HCT116 (cell line): ENCODE measurements at regions not wholly inside any gene's neighbourhood (a gene's known extent, or its start where the extent isn't known, plus 50 kb on each side); places are given as distances from the start of the nearest gene placed in this dataset.

ENCODE experiments used
- ATAC-seq: fragments of 200-7000 bp; cut with Tn5 transposase; 2 replicates; pipeline ENCODE4 v1.9.1; 2020; ENCODE audit warnings: mild to moderate bottlenecking, moderate library complexity
- BruUV-seq: library from RNA; stranded (reverse); fragments of 400-500 nt; replicated peaks from 2 replicates; lab custom pipeline; 2021; lab: Mats Ljungman, UMichigan
- CTCF ChIA-PET: fragments of 300-600 bp; sonication (Branson Sonifier 250); formaldehyde crosslinking; loops from one replicate; lab custom pipeline; 2021; ENCODE audit warnings: antibody characterized with exemption; lab: Charles Lee
- POLR2A ChIA-PET: fragments of 300-600, 350-600 bp; sonication (Branson Sonifier 250); formaldehyde crosslinking; loops from one replicate; lab custom pipeline; 2021; ENCODE audit warnings: antibody characterized with exemption; lab: Charles Lee
- RAD21 ChIA-PET, 2 experiments: fragments of 300-600 bp; sonication (Branson Sonifier 250); formaldehyde crosslinking; loops; one replicate each; lab custom pipeline; 2023; ENCODE audit warnings: low total read pairs in 2 of 2; ENCODE audit not compliant: uncharacterized antibody in 2 of 2, unreplicated experiment in 2 of 2, low non-redundant PET in 1 of 2; lab: Charles Lee
- DNase-seq: peaks from one replicate; pipeline ENCODE4 v3.0.0-alpha.2; 2010; ENCODE audit warnings: low read depth, low spot score
- H2AFZ ChIP-seq: fragments of 200-600 bp; shearing (Covaris generic), sonication (generic); 2 replicates; pipeline ENCODE4 v1.6.1; 2017; ENCODE audit warnings: low read depth, mixed run types, mixed read lengths, antibody characterized with exemption, low read length; ENCODE audit not compliant: poor library complexity, severe bottlenecking
- H3K27ac ChIP-seq: 2 replicates; pipeline ENCODE4 v1.5.1; 2012; ENCODE audit warnings: low read depth, low read length
- H3K27me3 ChIP-seq: fragments of 200-600 bp; sonication (generic); 2 replicates; pipeline ENCODE4 v1.6.1; 2016; ENCODE audit warnings: mixed run types, low read length, mixed read lengths; ENCODE audit not compliant: insufficient read depth
- H3K36me3 ChIP-seq, 2 experiments: fragments of 200-500 bp in 1 of 2; fragments of 200-600 bp in 1 of 2; sonication (Bioruptor generic) in 1 of 2; sonication (generic) in 1 of 2; 2 replicates each; pipeline versions ENCODE4 v1.5.1 to v1.6.1; 2014 to 2016; ENCODE audit warnings: low read length in 2 of 2, inconsistent platforms in 1 of 2, mixed read lengths in 1 of 2, mixed run types in 1 of 2; ENCODE audit not compliant: insufficient read depth in 2 of 2, control insufficient read depth in 1 of 2
- H3K4me1 ChIP-seq, 2 experiments: fragments of 200-600 bp in 1 of 2; sonication (generic) in 1 of 2; 2 replicates each; pipeline versions ENCODE4 v1.5.1 to v1.6.1; 2012 to 2017; ENCODE audit warnings: low read length in 2 of 2, inconsistent platforms in 1 of 2, mild to moderate bottlenecking in 1 of 2, mixed read lengths in 1 of 2, mixed run types in 1 of 2, moderate library complexity in 1 of 2; ENCODE audit not compliant: insufficient read depth in 2 of 2, control insufficient read depth in 1 of 2
- H3K4me2 ChIP-seq: fragments of 200-600 bp; sonication (generic); 2 replicates; pipeline ENCODE4 v1.6.1; 2017; ENCODE audit warnings: mixed run types, low read length, mixed read lengths
- H3K4me3 ChIP-seq, 2 experiments: fragments of 200-600 bp in 1 of 2; sonication (generic) in 1 of 2; replicated peaks in 1 of 2; 2 replicates each; pipeline ENCODE4 v1.5.1; 2011 to 2016; ENCODE audit warnings: low read length in 2 of 2, control low read depth in 1 of 2, low read depth in 1 of 2, mild to moderate bottlenecking in 1 of 2, mixed read lengths in 1 of 2, mixed run types in 1 of 2
- H3K79me2 ChIP-seq: fragments of 200-600 bp; sonication (generic); 2 replicates; pipeline ENCODE4 v1.6.1; 2017; ENCODE audit warnings: mild to moderate bottlenecking, mixed run types, low read length, moderate library complexity, mixed read lengths; ENCODE audit not compliant: insufficient read depth
- H3K9ac ChIP-seq: fragments of 200-600 bp; sonication (generic); 2 replicates; pipeline ENCODE4 v1.6.1; 2016; ENCODE audit warnings: low read length, mixed read lengths
- H3K9me2 ChIP-seq: fragments of 200-600 bp; sonication (generic), shearing (Covaris generic); 2 replicates; pipeline ENCODE4 v1.6.1; 2017; ENCODE audit warnings: mixed run types, mild to moderate bottlenecking, moderate library complexity; ENCODE audit not compliant: insufficient read depth
- H3K9me3 ChIP-seq, 2 experiments: fragments of 200-500 bp in 1 of 2; fragments of 200-600 bp in 1 of 2; sonication (Bioruptor generic) in 1 of 2; sonication (generic) in 1 of 2; 2 replicates each; pipeline ENCODE4 v1.6.1; 2014 to 2017; ENCODE audit warnings: low read length in 2 of 2, mixed read lengths in 2 of 2, inconsistent platforms in 1 of 2, low read depth in 1 of 2, mild to moderate bottlenecking in 1 of 2, mixed run types in 1 of 2, moderate library complexity in 1 of 2; ENCODE audit not compliant: control insufficient read depth in 1 of 2, insufficient read depth in 1 of 2
- H4K20me1 ChIP-seq: fragments of 200-600 bp; sonication (generic), shearing (Covaris generic); 2 replicates; pipeline ENCODE4 v1.6.1; 2017; ENCODE audit warnings: mixed run types, mild to moderate bottlenecking, moderate library complexity; ENCODE audit not compliant: insufficient read depth
- CBX3 ChIP-seq: IDR thresholded peaks from 2 replicates; pipeline ENCODE4 v1.6.1; 2012; ENCODE audit warnings: low read depth
- EGR1 ChIP-seq: IDR thresholded peaks from 2 replicates; pipeline ENCODE4 v1.6.1; 2012; ENCODE audit warnings: low read depth
- ELF1 ChIP-seq: IDR thresholded peaks from 2 replicates; pipeline ENCODE4 v1.6.1; 2012; ENCODE audit warnings: low read depth, borderline replicate concordance
- EZH2 ChIP-seq: fragments of 200-600 bp; sonication (generic); IDR thresholded peaks from 2 replicates; pipeline ENCODE4 v1.6.1; 2017; ENCODE audit warnings: antibody characterized with exemption, mixed run types
- EZH2phosphoT487 ChIP-seq: fragments of 200-600 bp; IDR thresholded peaks from 2 replicates; pipeline ENCODE4 v1.6.1; 2018; ENCODE audit warnings: antibody characterized with exemption, borderline replicate concordance
- FOSL1 ChIP-seq: IDR thresholded peaks from 2 replicates; pipeline ENCODE4 v1.6.1; 2012; ENCODE audit warnings: low read depth
- JUND ChIP-seq: IDR thresholded peaks from 2 replicates; pipeline ENCODE4 v1.6.1; 2012
- POLR2AphosphoS5 ChIP-seq: IDR thresholded peaks from 2 replicates; pipeline ENCODE4 v1.6.1; 2011; ENCODE audit warnings: mild to moderate bottlenecking, low read depth, low read length, moderate library complexity
- RAD21 ChIP-seq: IDR thresholded peaks from 2 replicates; pipeline ENCODE4 v1.6.1; 2012; ENCODE audit warnings: low read depth, mild to moderate bottlenecking
- SIN3A ChIP-seq: IDR thresholded peaks from 2 replicates; pipeline ENCODE4 v1.6.1; 2012; ENCODE audit warnings: low read depth
- SP1 ChIP-seq: IDR thresholded peaks from 2 replicates; pipeline ENCODE4 v1.6.1; 2012; ENCODE audit warnings: low read depth
- SRF ChIP-seq: IDR thresholded peaks from 2 replicates; pipeline ENCODE4 v1.6.1; 2012; ENCODE audit warnings: low read depth
- intact Hi-C: fragments of 100-400 bp; cut with micrococcal nuclease; formaldehyde crosslinking; loops from 2 replicates; pipeline ENCODE4 v1.10.0; 2022
- TF ChIP-seq, protein P1 (sequence below), 3 experiments: fragments of 200-600 bp in 1 of 3; sonication (generic) in 1 of 3; IDR thresholded peaks in 2 of 3; conservative IDR thresholded peaks in 1 of 3; 2 replicates each; pipeline ENCODE4 v1.5.1; 2012 to 2017; ENCODE audit warnings: low read depth in 2 of 3, low read length in 2 of 3, antibody characterized with exemption in 1 of 3, borderline replicate concordance in 1 of 3, control low read depth in 1 of 3, mild to moderate bottlenecking in 1 of 3, mixed read lengths in 1 of 3, mixed run types in 1 of 3, moderate library complexity in 1 of 3; ENCODE audit not compliant: insufficient read depth in 1 of 3
- TF ChIP-seq, protein P2 (sequence below): IDR thresholded peaks from 2 replicates; pipeline ENCODE4 v1.6.1; 2012
- TF ChIP-seq, protein P3 (sequence below): IDR thresholded peaks from 2 replicates; pipeline ENCODE4 v1.6.1; 2012
- TF ChIP-seq, protein P4 (sequence below): IDR thresholded peaks from 2 replicates; pipeline ENCODE4 v1.6.1; 2011; ENCODE audit warnings: mild to moderate bottlenecking, low read length, moderate library complexity; ENCODE audit not compliant: insufficient replicate concordance; ENCODE audit errors: extremely low read depth

DNA sequence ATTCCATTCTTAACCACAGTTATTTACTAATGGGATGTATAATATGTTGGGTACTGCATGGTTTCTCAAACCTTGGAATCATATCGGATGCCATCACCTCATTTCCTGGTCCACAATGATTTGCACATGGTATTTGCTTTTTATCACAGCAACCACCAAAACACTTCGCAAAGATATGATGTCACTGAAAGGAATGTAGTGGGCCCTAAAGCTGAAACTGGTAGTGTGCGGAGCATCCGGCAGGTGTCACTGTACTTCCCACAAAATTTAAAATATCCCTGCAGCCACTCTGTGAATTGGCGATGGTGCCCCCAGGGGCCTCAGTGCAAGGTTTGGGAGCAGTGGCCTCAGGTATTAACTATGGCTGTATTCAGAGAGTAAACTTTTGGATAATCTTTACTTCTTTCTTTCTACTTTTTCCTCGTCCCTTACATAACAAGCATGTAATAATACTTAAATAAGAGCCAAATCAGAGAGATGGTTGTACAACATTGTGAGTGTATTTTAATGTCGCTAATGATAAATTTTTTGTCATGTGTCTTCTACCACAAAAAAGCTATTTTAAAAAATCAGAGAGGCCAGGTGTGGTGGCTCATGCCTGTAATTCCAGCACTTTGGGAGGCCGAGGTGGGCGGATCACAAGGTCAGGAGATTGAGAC lies 66.2 kb downstream of the FAM241B start:
- ATAC-seq (peak; percentile 97), DNase-seq (peak; percentile 69)
- ChIA-PET CTCF (interaction anchor here (0.7 to 1.5 kb wide), 4 partner anchors 11 to 23 kb away, joined by 3 to 5 read pairs (median 4); no protein-coding TSS in a partner anchor), RAD21 (interaction anchor here in 1 of 2 experiments (0.9 kb wide), 1 partner anchor 20 kb away, joined by 3 read pairs; no protein-coding TSS in a partner anchor), POLR2A (no interaction called here)
- Histone ChIP-seq H3K36me3 (no peaks in the 10 kb centered on the region), H3K79me2 (no peaks in the 10 kb centered on the region), H3K9me2 (no peaks in the 10 kb centered on the region), H4K20me1 (no peaks in the 10 kb centered on the region), H3K9me3 (no peaks in the 10 kb centered on the region), H3K27ac (no peak overlapping the region), H3K4me2 (no peak overlapping the region), H3K4me3 (no peak overlapping the region), H3K27me3 (peaks cover 6% of the 10 kb centered on the region; the same call in 1 of the 2 replicates), H2AFZ (peak overlapping the region; percentile 89), H3K4me1 (peaks cover 0 to 9% of the 10 kb centered on the region in 2 experiments; a peak in 3 of 4 replicates), H3K9ac (no peak overlapping the region)
- TF ChIP-seq, protein P1, sequence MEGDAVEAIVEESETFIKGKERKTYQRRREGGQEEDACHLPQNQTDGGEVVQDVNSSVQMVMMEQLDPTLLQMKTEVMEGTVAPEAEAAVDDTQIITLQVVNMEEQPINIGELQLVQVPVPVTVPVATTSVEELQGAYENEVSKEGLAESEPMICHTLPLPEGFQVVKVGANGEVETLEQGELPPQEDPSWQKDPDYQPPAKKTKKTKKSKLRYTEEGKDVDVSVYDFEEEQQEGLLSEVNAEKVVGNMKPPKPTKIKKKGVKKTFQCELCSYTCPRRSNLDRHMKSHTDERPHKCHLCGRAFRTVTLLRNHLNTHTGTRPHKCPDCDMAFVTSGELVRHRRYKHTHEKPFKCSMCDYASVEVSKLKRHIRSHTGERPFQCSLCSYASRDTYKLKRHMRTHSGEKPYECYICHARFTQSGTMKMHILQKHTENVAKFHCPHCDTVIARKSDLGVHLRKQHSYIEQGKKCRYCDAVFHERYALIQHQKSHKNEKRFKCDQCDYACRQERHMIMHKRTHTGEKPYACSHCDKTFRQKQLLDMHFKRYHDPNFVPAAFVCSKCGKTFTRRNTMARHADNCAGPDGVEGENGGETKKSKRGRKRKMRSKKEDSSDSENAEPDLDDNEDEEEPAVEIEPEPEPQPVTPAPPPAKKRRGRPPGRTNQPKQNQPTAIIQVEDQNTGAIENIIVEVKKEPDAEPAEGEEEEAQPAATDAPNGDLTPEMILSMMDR (IDR thresholded peaks at IDR 0.05 in 2 of 3, conservative IDR thresholded peaks at IDR 0.05 in 1 of 3; ENCODE audit: borderline replicate concordance in 1 of 3, insufficient read depth in 1 of 3, low read depth in 2 of 3, low read length in 2 of 3), result peak; percentile 74 to 86 (median 74)
- TF ChIP-seq, protein P2, sequence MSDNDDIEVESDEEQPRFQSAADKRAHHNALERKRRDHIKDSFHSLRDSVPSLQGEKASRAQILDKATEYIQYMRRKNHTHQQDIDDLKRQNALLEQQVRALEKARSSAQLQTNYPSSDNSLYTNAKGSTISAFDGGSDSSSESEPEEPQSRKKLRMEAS, result no peak
- TF ChIP-seq SIN3A, result no peak
- no peak for TF ChIP-seq FOSL1
- TF ChIP-seq SP1, result no peak
- no peak for TF ChIP-seq JUND
- no peak for TF ChIP-seq CBX3
- no peak for TF ChIP-seq EZH2
- no peak for TF ChIP-seq EGR1
- TF ChIP-seq POLR2AphosphoS5, result no peak
- peak; percentile 55 for TF ChIP-seq RAD21
- TF ChIP-seq, protein P3, sequence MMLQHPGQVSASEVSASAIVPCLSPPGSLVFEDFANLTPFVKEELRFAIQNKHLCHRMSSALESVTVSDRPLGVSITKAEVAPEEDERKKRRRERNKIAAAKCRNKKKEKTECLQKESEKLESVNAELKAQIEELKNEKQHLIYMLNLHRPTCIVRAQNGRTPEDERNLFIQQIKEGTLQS, result no peak
- TF ChIP-seq ELF1, result no peak
- no peak for TF ChIP-seq EZH2phosphoT487
- no peak for TF ChIP-seq SRF
- TF ChIP-seq, protein P4, sequence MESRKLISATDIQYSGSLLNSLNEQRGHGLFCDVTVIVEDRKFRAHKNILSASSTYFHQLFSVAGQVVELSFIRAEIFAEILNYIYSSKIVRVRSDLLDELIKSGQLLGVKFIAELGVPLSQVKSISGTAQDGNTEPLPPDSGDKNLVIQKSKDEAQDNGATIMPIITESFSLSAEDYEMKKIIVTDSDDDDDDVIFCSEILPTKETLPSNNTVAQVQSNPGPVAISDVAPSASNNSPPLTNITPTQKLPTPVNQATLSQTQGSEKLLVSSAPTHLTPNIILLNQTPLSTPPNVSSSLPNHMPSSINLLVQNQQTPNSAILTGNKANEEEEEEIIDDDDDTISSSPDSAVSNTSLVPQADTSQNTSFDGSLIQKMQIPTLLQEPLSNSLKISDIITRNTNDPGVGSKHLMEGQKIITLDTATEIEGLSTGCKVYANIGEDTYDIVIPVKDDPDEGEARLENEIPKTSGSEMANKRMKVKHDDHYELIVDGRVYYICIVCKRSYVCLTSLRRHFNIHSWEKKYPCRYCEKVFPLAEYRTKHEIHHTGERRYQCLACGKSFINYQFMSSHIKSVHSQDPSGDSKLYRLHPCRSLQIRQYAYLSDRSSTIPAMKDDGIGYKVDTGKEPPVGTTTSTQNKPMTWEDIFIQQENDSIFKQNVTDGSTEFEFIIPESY, result no peak
- intact Hi-C loops, result loop anchor here (2.0 kb wide), 2 partner anchors 21 to 105 kb away; partner anchors contain the start of gene COL13A1
- no TSS peak for BruUV-seq
